HG02840 (cell line): ENCODE measurements at regions not wholly inside any gene's neighbourhood (a gene's known extent, or its start where the extent isn't known, plus 50 kb on each side); places are given as distances from the start of the nearest gene placed in this dataset.
A peak's percentile ranks its signal among the peaks of the same experiment; 100 is the strongest.

ENCODE experiments used
- ATAC-seq: cut with Tn5 transposase; IDR thresholded peaks from one replicate; pipeline ENCODE4 v1.9.1; 2021; ENCODE audit warnings: mild to moderate bottlenecking, moderate library complexity, moderate number of reproducible peaks; ENCODE audit not compliant: unreplicated experiment, low FRiP score

DNA sequence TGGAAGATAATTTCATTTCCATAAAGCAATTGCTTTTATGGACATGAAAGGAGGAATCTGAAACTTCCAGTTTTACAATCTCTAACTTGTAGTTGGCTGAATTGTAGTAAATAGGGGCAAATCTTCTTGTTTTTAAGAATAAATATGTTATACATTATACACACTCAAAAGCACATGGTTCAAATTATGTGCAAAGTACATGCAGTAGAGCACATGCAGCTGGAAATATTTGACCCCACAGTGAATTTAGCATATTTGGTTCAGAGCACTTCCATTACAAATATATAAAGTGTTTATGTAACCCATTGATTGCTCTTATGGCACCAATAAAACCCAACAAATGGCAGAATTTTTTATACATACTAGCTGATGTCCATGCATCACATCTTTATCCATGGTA lies 180.5 kb downstream of the IRS2 start:
- no peak for ATAC-seq

DNA sequence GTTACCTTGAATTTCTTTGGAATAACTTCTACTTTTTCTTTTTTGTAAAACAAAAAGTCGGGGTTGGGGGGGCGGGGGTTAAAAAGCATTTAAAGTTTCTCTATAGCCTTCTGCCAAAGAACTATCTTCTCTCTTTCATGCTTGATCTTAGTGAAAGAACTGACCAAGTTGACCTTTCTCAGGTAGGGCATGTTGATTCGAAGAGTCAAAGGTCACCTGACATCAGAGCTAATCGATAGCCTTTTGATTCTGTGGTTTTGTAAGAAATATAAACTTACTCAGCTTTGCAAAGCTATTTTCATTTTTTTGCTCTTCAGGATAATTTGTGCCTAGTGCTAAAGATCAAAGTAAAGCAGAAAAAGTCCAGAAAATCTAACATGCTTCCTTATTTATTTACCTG lies 181.5 kb downstream of the IRS2 start:
- ATAC-seq: no peak

DNA sequence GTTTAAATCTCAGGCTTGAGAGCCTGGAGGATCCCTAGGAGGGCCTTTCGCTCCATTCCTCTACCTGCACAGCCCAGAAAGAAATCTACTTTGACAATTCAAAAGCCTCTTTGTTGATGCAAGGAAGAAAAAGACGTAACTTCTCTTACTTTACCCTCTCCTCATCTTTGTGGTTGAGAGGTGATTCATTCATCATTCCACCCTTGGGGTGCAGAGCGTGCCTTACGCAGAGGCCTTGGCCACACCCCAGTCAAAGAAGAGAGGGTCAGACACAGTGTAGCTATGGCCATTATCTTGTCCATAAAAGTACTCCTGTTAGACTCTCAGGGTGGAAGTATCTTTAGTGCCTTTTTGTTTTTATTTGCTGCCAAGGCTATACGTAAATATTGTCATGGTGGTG lies 184.0 kb downstream of the IRS2 start:
- ATAC-seq: no peak

DNA sequence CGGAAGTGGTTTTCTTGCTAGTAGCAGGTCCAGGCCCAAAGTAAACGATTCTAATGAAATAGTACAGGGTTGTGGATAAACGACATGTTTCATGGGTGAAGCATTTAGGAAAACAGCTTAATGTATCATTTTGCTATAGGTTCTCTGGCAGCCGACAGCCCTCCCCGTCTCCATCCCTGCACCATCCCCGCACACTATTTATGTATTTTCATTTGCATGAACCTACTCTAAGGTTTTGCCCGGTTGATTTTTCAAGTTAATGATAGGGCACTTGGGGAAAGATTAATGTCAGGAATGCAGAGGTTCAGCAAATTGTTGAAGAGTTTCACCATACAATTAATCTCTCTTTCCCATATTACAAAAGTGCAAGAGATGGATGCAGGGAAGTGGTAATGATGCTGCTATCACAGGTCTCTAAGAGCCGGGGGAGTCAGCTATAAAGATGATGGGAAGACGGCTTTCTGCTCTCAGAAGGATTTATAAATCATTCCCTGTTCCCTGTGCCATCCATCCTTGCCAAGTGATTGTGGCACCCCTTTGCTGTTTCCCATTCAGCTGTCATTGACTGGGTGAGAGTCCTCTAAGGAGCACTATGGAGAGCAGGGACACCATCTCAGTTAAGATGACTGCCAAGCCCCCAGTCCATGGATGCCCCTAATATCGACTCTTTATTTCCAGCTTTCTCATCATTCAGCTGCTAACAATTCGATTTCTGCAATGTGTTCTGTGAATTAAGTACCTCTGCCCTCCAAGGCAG lies 186.3 kb downstream of the IRS2 start:
- no peak for ATAC-seq

DNA sequence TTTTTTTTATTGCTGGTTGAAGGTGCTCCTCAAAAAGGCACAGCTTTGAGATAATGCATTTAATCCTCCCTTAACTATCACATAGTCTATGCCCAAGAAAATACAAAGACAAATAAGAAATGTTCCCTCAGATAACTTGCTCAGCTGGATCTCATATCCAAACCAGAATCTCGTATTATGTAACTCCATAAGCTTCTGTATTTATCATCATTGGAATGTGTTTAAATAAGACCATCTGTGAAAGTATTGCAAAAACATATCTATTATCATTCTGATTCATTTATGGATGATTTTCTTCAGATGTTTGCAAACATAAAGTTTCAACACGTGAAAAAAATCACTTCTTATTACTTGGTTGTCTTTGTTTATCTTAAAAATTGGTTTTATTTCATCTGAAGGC lies 190.9 kb downstream of the IRS2 start:
- ATAC-seq: no peak

DNA sequence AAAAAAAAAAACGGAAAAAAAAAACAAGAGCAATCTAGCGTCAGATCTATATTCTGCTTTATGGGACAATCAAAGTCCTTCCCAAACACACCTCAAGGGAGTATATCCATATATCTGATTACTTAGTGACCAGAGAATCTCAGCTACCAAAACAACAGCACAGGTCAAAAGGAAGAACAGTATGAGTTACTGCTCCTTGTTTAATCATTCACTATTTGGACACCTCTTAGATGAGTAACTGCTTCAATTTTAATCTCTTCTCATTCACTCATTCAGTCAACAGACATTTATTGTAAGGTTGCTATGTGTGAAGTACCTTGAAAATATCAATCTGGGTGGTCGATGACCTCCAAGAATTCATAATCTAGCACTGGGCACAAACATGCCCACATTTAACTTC lies 193.2 kb downstream of the IRS2 start:
- ATAC-seq: no peak

DNA sequence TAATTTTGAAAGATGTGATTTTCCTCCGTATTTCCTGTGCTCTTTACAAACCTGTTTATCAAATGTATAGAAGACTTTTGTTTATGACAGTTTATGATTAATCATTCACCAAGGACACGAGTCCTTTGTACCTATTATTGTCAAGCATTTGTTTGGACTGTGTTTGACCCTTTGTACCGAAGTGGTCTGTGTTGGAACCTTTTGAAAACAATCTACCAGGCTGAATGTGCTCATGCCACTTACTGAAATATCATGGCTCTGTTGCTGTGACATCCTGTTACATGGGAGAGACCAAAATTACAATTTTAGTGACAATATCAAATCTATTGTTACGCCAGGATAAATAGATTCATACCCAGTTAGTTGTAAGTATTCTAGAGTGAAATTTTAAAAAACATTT lies 193.6 kb downstream of the IRS2 start:
- ATAC-seq: no peak

DNA sequence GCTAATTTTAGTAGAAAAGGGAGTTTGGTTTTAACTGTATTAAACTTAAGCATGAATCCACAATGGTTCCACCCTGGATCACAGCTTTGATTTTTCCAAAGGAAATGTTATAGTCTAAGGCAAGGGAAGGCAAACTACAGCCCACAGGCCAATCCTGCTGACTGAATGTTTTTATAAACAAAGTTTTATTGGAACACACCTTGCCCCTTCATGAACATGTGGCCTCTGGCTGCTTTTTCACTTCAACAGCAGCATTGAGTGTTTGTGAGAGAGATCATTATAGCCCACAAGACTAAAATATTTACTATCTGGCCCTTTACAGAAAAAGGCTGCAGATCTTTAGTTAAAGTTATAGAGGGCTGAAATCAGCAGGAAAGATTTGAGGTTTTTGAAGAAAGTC lies 198.7 kb downstream of the IRS2 start:
- ATAC-seq: no peak

DNA sequence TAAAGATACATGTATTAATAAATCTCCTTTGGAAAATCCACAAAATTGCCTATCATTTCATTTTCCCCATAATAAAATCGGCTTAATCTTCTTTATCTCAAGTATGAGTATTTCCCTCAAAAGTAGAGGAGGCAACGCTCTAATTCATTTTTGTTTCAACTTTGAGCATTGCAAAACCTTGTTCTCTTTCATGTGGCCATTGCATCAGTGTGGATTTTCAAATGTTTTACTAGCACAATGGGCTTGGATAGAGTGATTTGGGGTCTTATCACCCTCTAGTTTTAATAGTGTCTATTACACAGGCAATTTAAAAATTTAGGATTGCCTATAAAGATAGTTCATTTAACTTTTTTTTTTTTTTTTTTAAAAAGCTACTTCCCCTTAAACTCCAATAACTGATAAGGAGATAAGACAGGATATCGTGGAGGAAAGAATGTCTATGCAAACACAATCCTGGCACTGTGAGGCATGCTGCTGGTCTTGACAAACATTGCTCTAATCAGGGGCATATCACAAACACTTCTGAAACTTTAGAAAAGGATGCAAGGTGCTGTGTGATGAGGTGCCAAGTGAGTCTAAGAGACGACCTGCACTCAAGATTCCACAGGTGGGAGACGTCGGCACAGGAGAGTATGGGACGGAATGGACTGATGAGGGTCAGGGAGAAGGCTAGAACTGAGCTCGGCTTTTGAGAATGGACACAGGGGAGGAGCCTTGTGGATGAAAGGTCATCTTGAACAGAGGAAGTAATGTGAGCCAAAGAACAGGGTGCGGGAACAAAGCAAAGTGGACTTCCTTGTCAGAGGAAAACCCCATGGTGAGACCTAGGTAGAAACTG lies 199.7 kb downstream of the IRS2 start:
- ATAC-seq: no peak

DNA sequence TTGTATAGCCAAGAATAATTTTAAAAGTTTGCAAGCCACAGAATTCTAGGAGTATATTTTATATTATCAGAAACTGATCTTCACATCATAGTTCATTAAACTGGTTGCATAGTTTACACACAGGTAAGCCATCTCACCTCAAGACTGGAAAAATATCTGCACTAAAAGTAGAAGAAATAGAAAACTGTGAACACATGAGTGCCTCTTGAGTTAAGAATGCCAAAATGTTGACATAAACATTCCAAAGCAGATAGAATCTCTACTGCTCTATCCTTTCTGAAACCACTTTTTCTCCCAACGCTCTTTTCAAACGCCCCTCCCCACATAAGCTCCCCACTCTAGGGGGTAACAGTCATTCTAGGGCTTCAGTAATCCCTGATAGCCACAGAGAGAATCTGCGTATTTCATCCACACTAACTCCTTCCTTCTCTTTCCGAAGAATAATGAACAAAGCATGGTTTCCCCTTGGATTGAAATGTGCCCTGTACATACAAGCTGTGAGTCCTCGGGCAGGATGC lies 201.5 kb downstream of the IRS2 start:
- ATAC-seq: no peak

DNA sequence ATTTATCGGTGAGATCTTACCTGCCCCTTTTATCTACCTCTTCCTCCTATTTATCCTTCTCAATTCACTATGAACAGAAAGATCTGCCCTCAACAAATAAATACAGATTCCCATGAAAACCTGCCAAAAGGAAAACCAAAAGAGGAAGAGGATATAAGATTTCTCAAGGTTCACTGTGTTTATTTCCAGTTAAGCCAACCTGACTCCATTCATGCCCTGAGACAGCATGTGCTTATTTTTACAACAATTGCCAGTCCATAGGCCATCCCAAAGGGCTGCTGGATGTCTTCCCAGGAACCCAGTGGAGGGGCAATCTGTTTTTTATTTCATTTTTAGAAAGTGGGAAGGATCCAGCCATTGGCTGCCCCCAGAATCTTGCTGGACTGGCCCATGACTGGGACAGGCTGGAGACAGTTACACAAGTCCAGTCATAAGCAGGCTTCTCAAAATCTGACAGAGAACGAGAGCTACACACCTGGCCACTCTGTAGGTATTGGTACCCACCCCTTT lies 209.1 kb downstream of the IRS2 start:
- no peak for ATAC-seq

DNA sequence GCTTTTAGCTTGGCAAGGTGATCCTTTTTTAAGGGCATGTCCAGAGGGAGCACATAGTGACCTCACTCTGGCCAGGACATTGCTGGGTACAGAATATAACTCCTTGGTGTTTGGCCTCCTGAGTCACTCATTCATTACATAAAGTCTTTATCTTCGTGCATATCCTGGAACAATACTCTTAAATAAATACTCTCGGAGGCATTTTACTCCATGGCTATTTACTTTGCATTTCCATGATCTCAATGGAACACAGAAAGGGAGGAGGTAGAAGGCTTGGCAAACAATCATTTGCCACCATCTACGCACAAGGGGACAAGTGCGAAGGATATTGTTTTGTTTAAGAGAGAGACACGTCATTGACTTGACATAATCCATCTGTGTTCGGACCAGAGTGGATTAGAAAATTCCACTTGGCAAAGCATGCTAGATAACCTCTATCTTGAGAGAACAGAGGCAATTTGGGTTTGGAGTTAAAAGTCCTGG lies 210.0 kb downstream of the IRS2 start:
- no peak for ATAC-seq

DNA sequence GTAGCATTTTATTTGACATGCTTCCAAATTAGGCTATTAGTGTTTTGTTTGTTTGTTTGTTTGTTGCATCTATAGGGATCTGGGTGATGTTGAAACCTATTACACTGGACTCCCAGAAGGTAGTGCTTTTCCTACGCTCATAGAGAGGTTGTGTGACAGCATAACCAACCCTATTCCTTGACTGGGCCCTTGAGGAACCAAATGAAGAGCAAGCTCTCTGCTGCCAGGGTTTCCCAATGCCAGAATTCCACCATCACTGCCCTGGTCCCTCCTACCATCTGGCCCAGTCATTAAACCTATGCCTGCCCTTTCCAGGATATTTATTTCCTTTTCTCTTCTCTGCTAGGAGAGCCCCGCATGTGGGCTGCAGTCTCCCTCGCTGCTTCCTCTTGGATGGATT lies 210.6 kb downstream of the IRS2 start:
- ATAC-seq: no peak

DNA sequence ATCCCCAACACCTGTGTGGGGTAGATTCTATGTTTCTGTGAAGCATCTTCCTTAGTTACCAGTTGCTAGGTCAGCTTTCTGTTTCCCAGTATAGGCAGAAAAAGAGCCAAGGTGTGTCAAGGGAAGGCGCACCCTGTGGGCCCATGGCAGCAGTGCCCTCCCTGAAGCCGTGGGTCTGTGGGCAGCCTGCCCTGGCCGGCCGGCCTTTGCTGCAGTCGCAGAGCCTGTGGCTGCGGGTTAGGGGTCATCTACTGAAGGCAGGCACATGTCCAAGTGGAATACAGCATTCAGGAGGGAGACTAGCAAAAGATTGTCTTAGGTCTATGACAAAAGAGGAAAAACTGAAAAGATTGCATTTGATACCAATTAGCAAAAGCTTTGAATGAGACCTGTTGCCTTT lies 214.0 kb downstream of the IRS2 start:
- no peak for ATAC-seq

DNA sequence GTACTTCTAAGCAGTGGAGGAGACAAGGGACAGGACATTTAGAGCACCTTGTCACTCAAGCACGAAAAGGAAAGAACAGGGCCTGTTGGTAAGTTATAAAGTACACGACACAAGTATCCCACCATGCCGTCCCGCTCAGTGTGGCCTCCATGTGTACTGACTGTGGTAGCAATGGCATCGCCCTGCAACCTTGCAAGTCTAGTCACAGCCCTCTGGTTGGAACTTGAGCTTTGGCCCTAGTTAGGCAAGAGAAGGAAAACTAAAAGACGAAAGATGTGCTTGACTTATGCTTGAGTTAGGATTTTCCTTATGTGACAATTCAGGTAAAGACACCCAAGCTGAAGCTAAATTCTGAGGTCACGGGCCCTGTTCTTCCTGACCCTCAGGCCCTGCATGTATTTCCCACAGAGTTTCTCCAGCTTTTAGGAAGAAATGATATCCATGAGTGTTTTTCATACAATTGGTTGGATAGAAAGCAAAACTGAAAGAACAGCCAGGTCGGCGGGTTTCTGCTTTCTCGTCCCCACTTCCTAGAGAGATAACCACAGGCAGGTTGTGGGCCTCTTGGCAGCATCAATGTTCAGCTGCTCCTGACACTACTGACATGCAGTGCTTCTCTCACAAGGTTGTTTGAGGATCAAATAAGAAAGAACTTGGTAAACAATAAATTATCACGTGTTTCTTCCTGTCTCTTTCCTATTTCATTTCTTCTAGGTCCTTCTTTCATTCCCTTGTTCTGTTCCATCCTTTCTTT lies 216.2 kb downstream of the IRS2 start:
- ATAC-seq: peak; percentile 51

DNA sequence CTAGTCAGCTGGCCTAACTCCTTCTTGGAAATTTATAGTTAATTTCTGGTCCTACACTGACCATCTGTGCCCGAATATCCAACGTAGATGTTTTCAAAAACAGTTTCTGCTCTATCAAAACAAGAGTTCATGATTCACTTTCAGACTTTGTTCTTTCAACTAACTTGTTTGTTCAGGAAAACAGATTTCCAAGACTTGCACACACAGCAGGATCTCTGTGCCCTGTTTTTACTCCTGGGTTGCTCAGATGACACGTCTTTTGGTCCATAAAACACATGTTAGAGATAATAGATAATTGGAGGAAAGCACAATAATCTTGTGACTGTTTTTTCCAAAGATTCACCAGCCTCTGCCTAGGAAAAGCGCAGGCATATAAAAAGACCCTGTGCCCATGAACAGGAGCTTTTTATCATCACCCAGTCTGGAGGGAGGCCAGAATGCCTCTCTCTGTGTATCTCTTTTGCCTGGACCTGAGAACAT lies 218.0 kb downstream of the IRS2 start:
- ATAC-seq: no peak

DNA sequence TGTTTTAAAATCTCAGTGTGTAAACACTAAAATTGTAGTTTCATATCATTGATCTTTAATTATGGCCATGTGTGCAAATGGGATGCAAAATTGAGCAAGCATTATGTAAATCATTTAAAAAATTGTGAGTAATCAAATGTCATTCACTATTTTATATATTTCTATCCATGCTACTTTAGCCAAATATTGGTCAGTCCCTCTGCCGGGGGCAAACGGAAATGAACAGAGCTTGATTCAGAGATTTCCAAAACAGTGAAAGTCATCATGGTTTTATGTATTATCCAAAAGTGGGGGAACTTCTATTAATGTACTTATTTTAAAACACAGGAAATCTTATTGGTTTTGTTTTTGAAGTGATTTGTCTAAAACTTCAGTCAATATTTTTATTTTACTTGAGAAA lies 219.1 kb downstream of the IRS2 start:
- ATAC-seq: no peak

DNA sequence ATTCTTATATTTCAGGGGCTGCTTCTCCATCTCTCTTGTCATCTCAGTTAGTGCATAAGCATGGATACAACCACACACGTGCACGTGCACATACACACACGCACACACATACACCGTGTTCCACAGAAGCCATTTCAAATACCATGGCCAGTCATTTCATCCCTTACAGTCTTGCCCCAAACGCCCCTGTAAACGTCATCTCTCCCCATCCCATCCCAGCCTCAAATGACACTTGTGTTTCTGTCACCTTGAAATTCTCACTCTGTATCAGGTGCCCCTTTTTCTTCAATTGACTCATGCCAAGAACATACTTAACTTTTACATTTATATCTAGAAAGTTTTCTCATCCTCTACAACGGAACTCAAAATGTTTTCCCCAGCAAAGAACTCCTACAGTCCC lies 220.5 kb downstream of the IRS2 start:
- ATAC-seq: no peak

DNA sequence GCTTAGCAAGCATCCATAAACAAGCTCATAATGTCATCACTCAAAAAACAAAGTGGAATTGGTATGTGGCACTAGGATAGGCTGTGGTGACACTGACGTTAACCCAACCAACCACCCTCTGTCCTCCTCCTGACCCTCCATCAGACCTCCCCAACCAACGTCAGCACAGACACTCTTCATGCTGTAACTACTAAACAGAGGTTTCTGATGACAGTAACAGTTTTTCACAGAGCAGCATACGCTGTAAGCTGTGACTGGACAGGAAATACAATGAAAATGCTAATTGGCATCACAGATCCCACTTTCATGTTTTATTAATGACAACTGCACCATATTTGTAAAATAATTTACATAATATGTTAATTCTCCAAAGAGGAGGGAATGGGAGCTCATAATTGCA lies 238.0 kb downstream of the IRS2 start:
- ATAC-seq: no peak

DNA sequence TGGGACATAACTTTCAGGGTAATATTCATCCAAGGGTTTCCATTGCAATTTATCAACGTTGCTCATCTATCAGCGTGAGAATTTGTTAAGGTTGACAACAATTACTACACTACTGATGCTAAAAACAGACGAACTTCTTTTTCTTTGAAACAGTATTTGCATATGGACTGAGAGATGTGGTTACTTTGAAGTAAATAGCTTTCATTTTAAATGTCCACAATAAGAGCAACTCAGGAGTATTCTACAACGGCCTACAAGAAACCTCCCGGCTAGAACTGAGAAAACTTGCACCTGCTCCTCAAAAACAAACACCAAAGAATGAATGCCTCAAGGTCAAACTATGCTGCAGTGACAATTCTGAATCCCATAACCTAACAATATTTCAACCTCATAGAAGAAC lies 238.4 kb downstream of the IRS2 start:
- ATAC-seq: no peak

DNA sequence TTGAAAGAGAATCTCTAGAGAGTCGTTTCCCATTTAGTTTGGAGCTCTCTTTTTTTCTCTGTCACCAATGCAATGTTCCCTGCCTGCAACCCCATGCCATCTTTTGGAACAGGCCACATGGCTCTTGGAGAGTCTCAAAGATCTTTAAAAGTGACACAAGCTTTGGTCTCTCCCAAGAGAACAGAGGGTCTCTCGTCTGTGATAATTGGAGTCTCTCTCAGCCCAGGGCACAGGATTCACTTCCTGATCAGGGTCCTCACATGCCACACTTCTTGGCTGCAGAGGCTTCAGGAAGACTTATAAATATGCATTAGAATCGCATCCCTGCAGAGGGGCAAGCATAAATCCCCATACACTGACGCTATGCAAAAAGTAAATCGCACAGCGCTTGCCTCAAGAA lies 240.5 kb downstream of the IRS2 start:
- ATAC-seq: no peak
